Smooth muscle cell (in vitro differentiated cells): ENCODE measurements at regions not wholly inside any gene's neighbourhood (a gene's known extent, or its start where the extent isn't known, plus 50 kb on each side); places are given as distances from the start of the nearest gene placed in this dataset.

Experiments used
- DNase-seq: peaks from one replicate; lab custom pipeline; 2025; ENCODE audit not compliant: unreplicated experiment; lab: John Stamatoyannopoulos, UW
- H2AFZ ChIP-seq: fragments of 200-600 bp; sonication (generic); 2 replicates; pipeline ENCODE4 v1.6.0; 2016; ENCODE audit warnings: antibody characterized with exemption, low read depth, mild to moderate bottlenecking
- H3F3A ChIP-seq: fragments of 200-600 bp; sonication (generic); 2 replicates; pipeline ENCODE4 v1.6.0; 2017; ENCODE audit warnings: antibody characterized with exemption, low read depth
- H3K27ac ChIP-seq: fragments of 200-600 bp; sonication (generic); 2 replicates; pipeline ENCODE4 v1.5.1; 2016; ENCODE audit warnings: low read depth, mild to moderate bottlenecking
- H3K27me3 ChIP-seq: fragments of 200-600 bp; sonication (generic); 2 replicates; pipeline ENCODE4 v1.6.1; 2016; ENCODE audit warnings: low read depth, mild to moderate bottlenecking
- H3K36me3 ChIP-seq: fragments of 200-600 bp; sonication (generic); 2 replicates; pipeline ENCODE4 v1.5.1; 2016; ENCODE audit warnings: low read depth
- H3K4me1 ChIP-seq: fragments of 200-600 bp; sonication (generic); 2 replicates; pipeline ENCODE4 v1.5.1; 2016; ENCODE audit warnings: low read depth
- H3K4me2 ChIP-seq: fragments of 200-600 bp; sonication (generic); 2 replicates; pipeline ENCODE4 v1.6.0; 2016; ENCODE audit warnings: mild to moderate bottlenecking
- H3K4me3 ChIP-seq: fragments of 200-600 bp; sonication (generic); 2 replicates; pipeline ENCODE4 v1.5.1; 2016; ENCODE audit warnings: mild to moderate bottlenecking
- H3K79me2 ChIP-seq: fragments of 200-600 bp; sonication (generic); 2 replicates; pipeline ENCODE4 v1.6.0; 2016; ENCODE audit warnings: low read depth, mild to moderate bottlenecking
- H3K9ac ChIP-seq: fragments of 200-600 bp; sonication (generic); 2 replicates; pipeline ENCODE4 v1.6.0; 2016; ENCODE audit warnings: low read depth
- H3K9me3 ChIP-seq: fragments of 200-600 bp; sonication (generic); replicated peaks from 2 replicates; pipeline ENCODE4 v1.5.1; 2016; ENCODE audit warnings: low read depth
- H4K20me1 ChIP-seq: fragments of 200-600 bp; sonication (generic); 2 replicates; pipeline ENCODE4 v1.6.0; 2016; ENCODE audit warnings: low read depth
- CTCF ChIP-seq: fragments of 200-600 bp; sonication (generic); IDR thresholded peaks from 2 replicates; pipeline ENCODE4 v1.5.1; 2017; ENCODE audit warnings: borderline replicate concordance, mild to moderate bottlenecking, antibody characterized with exemption; ENCODE audit not compliant: insufficient read depth, poor library complexity, severe bottlenecking
- WGBS: methylation state at CpG from one replicate; pipeline ENCODE4 v1.1.7; 2016; ENCODE audit warnings: low lambda C conversion rate; 5-methylcytosine and 5-hydroxymethylcytosine counted together

GRCh38 chr9:99393993-99394392 lies 171.9 kb downstream of the SEC61B start:
- H3K4me3 ChIP-seq: no peak overlapping the region
- TF ChIP-seq CTCF: no peak

GRCh38 chr9:99398241-99398640 lies 176.2 kb downstream of the SEC61B start:
- Histone ChIP-seq H3K4me3 (no peak overlapping the region), H3K27ac (no peak overlapping the region), H3K9me3 (no peaks in the 10 kb centered on the region), H3K36me3 (no peaks in the 10 kb centered on the region), H3K4me1 (peaks cover 11% of the 10 kb centered on the region), H2AFZ (no peak overlapping the region), H4K20me1 (no peaks in the 10 kb centered on the region), H3K9ac (no peak overlapping the region), H3F3A (no peaks in the 10 kb centered on the region), H3K27me3 (no peaks in the 10 kb centered on the region), H3K4me2 (no peak overlapping the region), H3K79me2 (no peaks in the 10 kb centered on the region)
- DNase-seq: no peak
- no peak for TF ChIP-seq CTCF
- 71% methylated on average over 2 of the region's 2 CpGs for WGBS

More at GRCh38 chr9:99393993-99394392, 171.9 kb downstream of the SEC61B start:
- Histone ChIP-seq H3K4me1 (no peaks in the 10 kb centered on the region), H3K9ac (no peak overlapping the region), H4K20me1 (no peaks in the 10 kb centered on the region), H3K36me3 (no peaks in the 10 kb centered on the region), H3K27ac (no peak overlapping the region), H3K27me3 (no peaks in the 10 kb centered on the region), H2AFZ (no peak overlapping the region), H3F3A (no peaks in the 10 kb centered on the region), H3K4me2 (no peak overlapping the region), H3K9me3 (no peaks in the 10 kb centered on the region), H3K79me2 (no peaks in the 10 kb centered on the region)
- DNase-seq: no peak
- WGBS: 47% methylated on average over 3 of the region's 3 CpGs

GRCh38 chr9:99399474-99399873 lies 177.4 kb downstream of the SEC61B start:
- Histone ChIP-seq H3F3A (no peaks in the 10 kb centered on the region), H3K27me3 (no peaks in the 10 kb centered on the region), H3K9me3 (no peaks in the 10 kb centered on the region), H3K27ac (peak overlapping the region; percentile 53), H2AFZ (no peak overlapping the region), H4K20me1 (no peaks in the 10 kb centered on the region), H3K4me3 (no peak overlapping the region), H3K4me2 (no peak overlapping the region), H3K9ac (no peak overlapping the region), H3K79me2 (no peaks in the 10 kb centered on the region), H3K36me3 (no peaks in the 10 kb centered on the region), H3K4me1 (peaks cover 11% of the 10 kb centered on the region)
- DNase-seq: no peak
- 93% methylated on average over 5 of the region's 5 CpGs for WGBS
- no peak for TF ChIP-seq CTCF

GRCh38 chr9:99400184-99400731 lies 178.2 kb downstream of the SEC61B start:
- DNase-seq: no peak
- Histone ChIP-seq H3K27ac (peak overlapping the region; percentile 53), H2AFZ (no peak overlapping the region), H3K4me3 (no peak overlapping the region), H3K36me3 (no peaks in the 10 kb centered on the region), H3K27me3 (no peaks in the 10 kb centered on the region), H3K79me2 (no peaks in the 10 kb centered on the region), H3K4me2 (peak overlapping the region; percentile 47), H3K9me3 (no peaks in the 10 kb centered on the region), H3K9ac (peak overlapping the region; percentile 15), H3K4me1 (peaks cover 11% of the 10 kb centered on the region), H3F3A (no peaks in the 10 kb centered on the region), H4K20me1 (no peaks in the 10 kb centered on the region)
- no peak for TF ChIP-seq CTCF
- WGBS: 18% methylated on average over 5 of the region's 5 CpGs
